Muscle of back (tissue), 3 donors: ENCODE measurements at regions not wholly inside any gene's neighbourhood (a gene's known extent, or its start where the extent isn't known, plus 50 kb on each side); places are given as distances from the start of the nearest gene placed in this dataset.
"Not testable (repeated sequence)": the region's sequence is repeated elsewhere in the genome, so short reads cannot be mapped to it uniquely, and the experiment has no call there.

Experiments used
- DNase-seq, 3 donors: peaks; one replicate each; pipeline versions ENCODE4 v3.0.0 to v3.0.0-alpha.2; 2013

DNA sequence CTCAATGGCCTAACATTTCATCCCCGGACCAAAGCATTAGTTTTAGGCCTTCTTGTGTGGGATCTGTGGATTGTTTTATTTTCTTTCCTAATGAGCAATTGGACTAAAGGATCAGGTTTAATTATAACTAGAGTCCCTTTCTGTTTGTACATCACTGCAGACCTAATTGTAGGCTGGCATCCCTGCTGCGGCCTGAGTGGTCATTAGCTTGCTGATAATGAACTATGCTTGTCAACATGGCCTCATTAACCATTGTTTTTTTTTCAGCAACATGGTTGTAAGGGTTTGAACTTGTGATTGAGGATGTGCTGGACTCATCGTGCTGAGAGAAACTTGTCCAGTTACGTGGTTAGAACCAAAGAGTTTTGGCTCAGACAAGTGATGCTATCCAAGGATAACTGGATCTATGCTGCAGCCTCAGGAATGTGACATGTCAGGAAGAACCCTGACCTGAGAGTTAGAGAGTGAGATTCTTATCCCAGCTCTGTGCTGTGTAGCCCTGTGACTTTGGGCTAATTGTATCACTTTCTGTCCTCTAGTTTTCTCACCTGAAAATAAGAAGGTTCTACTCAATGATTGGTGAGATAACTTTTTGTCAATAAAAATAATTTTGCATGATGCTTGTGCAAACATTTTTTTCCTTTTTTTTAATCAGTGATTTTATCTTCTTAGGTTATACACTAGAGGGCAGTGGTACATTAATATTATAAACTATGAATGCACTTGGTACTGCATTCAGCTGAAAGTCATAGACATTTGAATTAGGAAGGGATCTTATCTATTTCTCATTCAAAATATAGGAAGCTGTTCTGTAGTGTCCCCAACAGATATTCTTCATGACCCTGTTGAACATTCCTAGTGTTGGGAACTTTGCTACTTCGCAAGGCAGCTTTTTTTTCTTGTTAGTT lies 140.9 kb downstream of the RNF144B start:
- peak in 1 of 3 donors; percentile 2 for DNase-seq

- DNase-seq = no peak
Observed at GRCh38 chr6:18530201-18530600, 143.1 kb downstream of the RNF144B start.

GRCh38 chr6:18532139-18532538 lies 145.0 kb downstream of the RNF144B start:
- no peak for DNase-seq

- no peak for DNase-seq
Observed at GRCh38 chr6:18533793-18534192, 146.6 kb downstream of the RNF144B start.

DNA sequence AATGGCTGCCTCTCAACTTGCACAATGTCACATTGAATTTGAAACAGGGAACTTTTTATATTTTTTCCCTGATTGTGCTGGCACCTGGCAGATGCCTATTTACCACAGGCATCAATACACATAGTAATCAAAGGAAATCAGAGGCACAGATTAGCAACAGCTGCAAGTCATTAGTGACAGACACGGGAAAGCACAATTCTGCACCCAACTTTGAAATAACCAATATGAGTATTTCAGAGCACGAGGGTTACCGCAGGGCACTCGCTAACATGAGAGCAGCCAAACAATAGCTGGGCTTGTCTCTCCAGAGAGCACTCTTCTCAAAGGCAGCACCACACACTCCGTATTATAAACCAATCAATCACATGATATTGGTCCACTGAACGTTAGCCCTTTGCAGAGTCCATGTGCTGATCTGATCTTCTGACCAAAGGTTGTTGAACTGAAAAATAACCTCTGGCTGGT lies 149.5 kb downstream of the RNF144B start:
- DNase-seq = no peak

GRCh38 chr6:18538315-18538714 lies 151.2 kb downstream of the RNF144B start:
- DNase-seq = no peak

GRCh38 chr6:18543051-18543450 lies 155.9 kb downstream of the RNF144B start:
- no peak for DNase-seq

GRCh38 chr6:18545142-18545541 lies 158.0 kb downstream of the RNF144B start:
- not testable (repeated sequence) for DNase-seq

GRCh38 chr6:18545726-18546125 lies 158.6 kb downstream of the RNF144B start:
- no peak for DNase-seq

- DNase-seq = no peak
Observed at GRCh38 chr6:18550119-18550518, 163.0 kb downstream of the RNF144B start.

DNA sequence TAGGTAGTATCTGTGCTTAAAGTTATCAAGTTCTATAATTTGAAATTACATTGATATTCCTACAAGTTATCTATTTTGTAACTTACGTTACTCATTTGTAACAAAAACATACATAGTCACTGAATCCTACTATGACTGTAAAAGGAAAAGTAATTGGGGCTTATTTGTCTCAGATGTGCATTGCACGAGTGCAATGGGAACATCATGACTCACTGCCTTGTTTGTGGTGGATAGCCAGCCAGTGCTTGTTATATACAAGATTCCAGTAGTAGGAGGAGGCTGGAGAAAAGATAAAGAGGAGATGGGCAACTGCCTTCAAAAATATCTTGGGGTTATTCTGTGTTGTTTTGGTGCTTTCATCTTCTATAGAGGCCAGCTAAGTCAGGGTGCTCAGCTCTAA lies 164.1 kb downstream of the RNF144B start:
- DNase-seq = peak in 1 of 3 donors; percentile 11

GRCh38 chr6:18555750-18556149 lies 168.6 kb downstream of the RNF144B start:
- DNase-seq = no peak

GRCh38 chr6:18561037-18561750 lies 174.0 kb downstream of the RNF144B start:
- DNase-seq = no peak

DNA sequence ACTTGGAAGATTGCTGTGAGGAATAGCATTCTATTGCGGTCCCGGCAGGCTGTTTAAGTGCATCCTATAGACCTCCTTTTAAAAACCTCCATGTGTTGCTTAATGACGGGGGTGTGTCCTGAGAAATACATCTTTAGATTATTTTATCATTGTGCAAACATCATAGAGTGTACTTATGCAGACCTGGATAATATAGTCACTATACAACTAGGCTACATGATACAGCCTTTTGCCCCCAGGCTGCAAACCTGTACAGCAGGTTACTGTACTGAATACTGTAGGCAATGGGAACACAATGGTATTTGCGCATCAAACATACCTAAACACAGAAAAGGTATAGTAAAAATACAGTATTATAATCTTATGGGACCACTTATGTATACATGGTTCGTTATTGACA lies 175.6 kb downstream of the RNF144B start:
- no peak for DNase-seq

DNA sequence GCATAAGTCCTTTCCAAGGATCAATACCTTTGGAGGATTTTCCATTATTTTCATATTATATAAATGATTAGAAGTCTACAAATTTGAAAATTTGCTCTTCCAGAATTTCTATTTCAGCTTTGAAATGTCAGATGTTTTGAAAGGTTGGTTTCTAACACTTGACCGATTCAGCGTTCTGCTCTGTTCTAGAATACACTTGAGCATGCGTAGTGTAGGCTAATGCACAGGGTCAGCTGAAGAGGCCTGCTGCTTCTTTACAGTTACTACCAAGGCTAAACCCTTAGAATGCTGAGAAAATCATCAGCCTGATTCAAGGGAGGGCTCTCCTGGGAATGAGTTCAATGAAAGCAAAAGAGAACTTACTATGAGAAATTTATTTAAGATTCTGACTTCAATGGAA lies 177.6 kb downstream of the RNF144B start:
- no peak for DNase-seq

- DNase-seq = no peak
Observed at GRCh38 chr6:18565231-18565630, 178.1 kb downstream of the RNF144B start.

GRCh38 chr6:18567380-18567779 lies 180.2 kb downstream of the RNF144B start:
- DNase-seq = no peak

DNA sequence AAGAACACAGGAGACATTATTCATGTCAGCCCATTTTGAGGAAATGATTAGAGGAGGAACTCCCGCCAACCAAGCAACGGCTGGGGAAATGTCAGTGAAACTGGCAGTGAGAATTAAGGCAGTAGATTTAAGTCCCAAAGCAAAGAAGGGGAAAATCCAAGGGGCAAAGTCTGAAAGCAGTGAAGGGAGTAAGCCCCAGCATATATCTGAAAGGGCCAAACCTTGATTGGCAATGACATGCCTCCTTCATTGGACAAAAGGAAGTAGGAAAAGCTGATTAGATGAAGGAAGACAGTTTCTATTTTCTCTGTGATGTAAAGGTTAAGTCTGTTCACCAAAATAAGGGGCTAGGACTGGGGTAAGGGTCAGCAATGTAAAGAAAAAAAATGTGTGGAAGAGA lies 190.3 kb downstream of the RNF144B start:
- no peak for DNase-seq

DNA sequence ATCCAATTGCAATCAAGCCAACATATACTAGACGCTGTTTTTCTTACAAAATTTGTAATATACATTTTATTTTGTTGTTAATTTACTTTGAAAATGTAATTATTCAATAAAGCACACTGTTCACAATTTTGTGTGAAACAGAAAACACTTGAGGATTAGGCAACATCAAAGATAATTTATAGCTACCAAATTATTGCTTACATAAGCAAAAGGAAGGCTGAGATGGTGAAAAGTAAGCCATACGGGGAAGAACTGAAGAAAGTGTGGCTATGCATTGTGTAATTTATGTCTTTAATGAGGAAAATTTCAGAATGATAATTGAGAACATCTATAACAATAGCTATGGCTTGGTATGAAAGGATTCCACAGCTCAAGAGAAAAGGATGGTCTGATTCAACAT lies 192.0 kb downstream of the RNF144B start:
- DNase-seq = no peak

DNA sequence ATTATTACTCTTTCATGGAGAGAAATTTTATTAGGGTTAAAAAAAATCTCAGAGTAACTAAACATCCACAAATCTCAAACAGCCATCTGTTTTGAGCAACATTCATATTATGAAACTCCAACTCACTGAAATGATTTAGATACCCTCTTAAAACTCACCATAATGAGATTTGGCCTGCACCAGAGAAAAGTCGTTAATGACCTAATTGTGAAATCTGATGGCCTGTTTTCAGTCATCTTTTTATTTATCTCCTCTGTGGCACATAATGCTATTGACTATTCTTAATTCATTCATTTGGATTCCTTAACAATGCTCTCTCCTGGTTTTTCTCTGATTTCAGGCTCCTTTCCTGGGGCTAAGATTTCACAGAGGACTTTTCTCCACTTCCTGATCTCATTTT lies 192.7 kb downstream of the RNF144B start:
- DNase-seq = no peak

DNA sequence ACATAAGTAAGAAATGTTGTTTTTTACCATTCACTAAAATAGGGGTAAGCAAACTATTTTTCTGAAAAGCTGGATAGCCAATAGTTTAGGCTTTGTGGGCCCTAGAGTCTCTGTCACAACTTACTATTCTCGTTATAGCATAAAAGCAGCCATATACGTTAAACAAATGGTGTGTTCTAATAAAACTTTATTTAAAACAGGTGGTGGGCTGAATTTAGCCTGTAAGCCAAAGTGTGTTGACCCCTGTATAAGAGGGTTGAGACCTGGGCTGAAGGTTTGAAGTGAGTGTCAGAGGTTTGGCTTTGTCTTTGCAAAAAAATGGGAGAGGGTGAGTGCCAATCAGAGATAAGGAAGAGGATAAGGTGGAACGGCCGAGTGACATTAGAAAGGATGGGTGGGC lies 197.2 kb downstream of the RNF144B start:
- no peak for DNase-seq

GRCh38 chr6:18585032-18585573 lies 198.0 kb downstream of the RNF144B start:
- DNase-seq = peak; percentile 30 to 53 (median 47)

DNA sequence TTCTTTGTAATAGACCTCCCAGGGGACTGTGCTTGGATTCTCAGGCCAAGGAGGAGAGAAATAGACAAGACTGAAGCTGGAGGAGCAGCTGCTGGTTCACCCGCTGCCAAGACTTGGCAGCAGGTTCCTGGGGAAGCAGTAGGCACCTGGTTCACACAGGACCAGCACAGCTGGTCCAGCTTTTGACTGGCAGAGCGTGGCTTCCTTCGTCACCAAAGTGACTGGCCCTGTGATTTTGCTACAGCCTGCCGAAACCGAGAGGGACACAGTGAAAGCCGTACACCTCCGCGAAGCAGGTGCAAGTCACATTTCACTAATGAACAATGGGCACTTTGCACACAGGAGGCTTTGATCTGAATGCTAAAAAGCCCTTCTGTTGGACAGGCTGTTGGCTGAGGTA lies 199.0 kb downstream of the RNF144B start:
- peak in 1 of 3 donors; percentile 10 for DNase-seq
